ENCODE measurements at regions not wholly inside any gene's neighbourhood (a gene's known extent, or its start where the extent isn't known, plus 50 kb on each side); places are given as distances from the start of the nearest gene placed in this dataset.

- no peak for TF ChIP-seq CTCF (IDR thresholded peaks at IDR 0.05)
- no peak for TF ChIP-seq POLR2A (IDR thresholded peaks at IDR 0.05)
These were observed 244.2 kb downstream of the KCNS3 start for GRCh38 chr2:18122544-18123210.
